Smooth muscle cell of the brain vasculature (primary cell): ENCODE measurements at regions not wholly inside any gene's neighbourhood (a gene's known extent, or its start where the extent isn't known, plus 50 kb on each side); places are given as distances from the start of the nearest gene placed in this dataset.

Source experiments
- DNase-seq: peaks from one replicate; pipeline ENCODE4 v3.0.0-alpha.2; 2012; ENCODE audit warnings: low read depth, low spot score

GRCh38 chr10:105650306-105650705, 1009.2 kb downstream of the SORCS3 start:
- no peak for DNase-seq

GRCh38 chr10:105647354-105647753, 1006.3 kb downstream of the SORCS3 start:
- no peak for DNase-seq

- no peak for DNase-seq
Measured at GRCh38 chr10:105644978-105645377, 1003.9 kb downstream of the SORCS3 start.

GRCh38 chr10:105644559-105644958, 1003.5 kb downstream of the SORCS3 start:
- DNase-seq: no peak

- no peak for DNase-seq
Measured at GRCh38 chr10:105644091-105644490, 1003.0 kb downstream of the SORCS3 start.

- no peak for DNase-seq
Measured at GRCh38 chr10:105643660-105644059, 1002.6 kb downstream of the SORCS3 start.

- DNase-seq: no peak
Measured at GRCh38 chr10:105634281-105634680, 993.2 kb downstream of the SORCS3 start.

GRCh38 chr10:105615715-105616365, 974.8 kb downstream of the SORCS3 start:
- no peak for DNase-seq

GRCh38 chr10:105611244-105611798, 970.2 kb downstream of the SORCS3 start:
- DNase-seq: no peak

- no peak for DNase-seq
Measured at GRCh38 chr10:105609451-105609850, 968.4 kb downstream of the SORCS3 start.

GRCh38 chr10:105605918-105606317, 964.8 kb downstream of the SORCS3 start:
- DNase-seq: no peak

GRCh38 chr10:105605104-105605503, 964.0 kb downstream of the SORCS3 start:
- no peak for DNase-seq

GRCh38 chr10:105598207-105598606, 957.1 kb downstream of the SORCS3 start:
- DNase-seq: no peak

- no peak for DNase-seq
Measured at GRCh38 chr10:105597312-105597711, 956.2 kb downstream of the SORCS3 start.

GRCh38 chr10:105596749-105597148, 955.7 kb downstream of the SORCS3 start:
- DNase-seq: no peak

GRCh38 chr10:105594296-105594695, 953.2 kb downstream of the SORCS3 start:
- no peak for DNase-seq

GRCh38 chr10:105592468-105592867, 951.4 kb downstream of the SORCS3 start:
- DNase-seq: no peak

- DNase-seq: no peak
Measured at GRCh38 chr10:105586451-105587098, 945.5 kb downstream of the SORCS3 start.

GRCh38 chr10:105585753-105586152, 944.7 kb downstream of the SORCS3 start:
- DNase-seq: no peak

GRCh38 chr10:105585171-105585570, 944.1 kb downstream of the SORCS3 start:
- DNase-seq: no peak

- no peak for DNase-seq
Measured at GRCh38 chr10:105579112-105579511, 938.0 kb downstream of the SORCS3 start.

GRCh38 chr10:105577865-105578607, 936.9 kb downstream of the SORCS3 start:
- DNase-seq: no peak
